ENCODE measurements at regions not wholly inside any gene's neighbourhood (a gene's known extent, or its start where the extent isn't known, plus 50 kb on each side); places are given as distances from the start of the nearest gene placed in this dataset.

DNA sequence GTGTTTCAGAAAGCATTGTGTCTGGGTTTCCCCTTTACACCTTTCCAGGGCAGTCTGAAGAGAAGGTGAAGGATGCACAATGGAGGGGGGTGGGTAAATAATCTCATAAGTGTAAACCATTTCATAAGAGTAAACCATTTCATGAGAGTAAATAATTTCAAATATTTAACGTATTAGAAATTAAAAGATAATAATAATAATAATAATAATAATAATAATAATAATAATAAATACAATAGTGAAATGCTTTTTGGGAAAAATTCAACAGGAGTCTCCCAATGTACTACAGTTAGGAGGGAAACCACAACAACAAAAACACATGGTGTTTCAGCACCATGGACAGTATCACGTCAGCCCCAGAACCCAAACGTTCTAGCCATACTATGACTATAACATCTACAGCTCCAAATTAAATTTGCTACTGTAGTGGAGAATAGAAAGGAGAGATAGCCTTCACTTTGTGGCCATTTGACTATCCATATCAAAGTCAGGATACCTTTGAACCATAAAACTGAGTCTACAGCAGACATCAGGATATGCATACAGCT, 691.8 kb downstream of the BCL11B start:
- intact Hi-C loops (cut with DNase I), result no loop called here
- TF ChIP-seq, protein P1, sequence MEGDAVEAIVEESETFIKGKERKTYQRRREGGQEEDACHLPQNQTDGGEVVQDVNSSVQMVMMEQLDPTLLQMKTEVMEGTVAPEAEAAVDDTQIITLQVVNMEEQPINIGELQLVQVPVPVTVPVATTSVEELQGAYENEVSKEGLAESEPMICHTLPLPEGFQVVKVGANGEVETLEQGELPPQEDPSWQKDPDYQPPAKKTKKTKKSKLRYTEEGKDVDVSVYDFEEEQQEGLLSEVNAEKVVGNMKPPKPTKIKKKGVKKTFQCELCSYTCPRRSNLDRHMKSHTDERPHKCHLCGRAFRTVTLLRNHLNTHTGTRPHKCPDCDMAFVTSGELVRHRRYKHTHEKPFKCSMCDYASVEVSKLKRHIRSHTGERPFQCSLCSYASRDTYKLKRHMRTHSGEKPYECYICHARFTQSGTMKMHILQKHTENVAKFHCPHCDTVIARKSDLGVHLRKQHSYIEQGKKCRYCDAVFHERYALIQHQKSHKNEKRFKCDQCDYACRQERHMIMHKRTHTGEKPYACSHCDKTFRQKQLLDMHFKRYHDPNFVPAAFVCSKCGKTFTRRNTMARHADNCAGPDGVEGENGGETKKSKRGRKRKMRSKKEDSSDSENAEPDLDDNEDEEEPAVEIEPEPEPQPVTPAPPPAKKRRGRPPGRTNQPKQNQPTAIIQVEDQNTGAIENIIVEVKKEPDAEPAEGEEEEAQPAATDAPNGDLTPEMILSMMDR (IDR thresholded peaks at IDR 0.05), result no peak
- Histone ChIP-seq H3K9me3 (no peaks in the 10 kb centered on the region), H3K36me3 (no peaks in the 10 kb centered on the region), H3K4me1 (no peaks in the 10 kb centered on the region), H3K9ac (ENCODE audit: low read depth in 2 of 2, low read length in 2 of 2) (no peak overlapping the region), H3K27me3 (no peaks in the 10 kb centered on the region), H3K27ac (no peak overlapping the region), H3K4me3 (no peak overlapping the region)
- no peak for DNase-seq

DNA sequence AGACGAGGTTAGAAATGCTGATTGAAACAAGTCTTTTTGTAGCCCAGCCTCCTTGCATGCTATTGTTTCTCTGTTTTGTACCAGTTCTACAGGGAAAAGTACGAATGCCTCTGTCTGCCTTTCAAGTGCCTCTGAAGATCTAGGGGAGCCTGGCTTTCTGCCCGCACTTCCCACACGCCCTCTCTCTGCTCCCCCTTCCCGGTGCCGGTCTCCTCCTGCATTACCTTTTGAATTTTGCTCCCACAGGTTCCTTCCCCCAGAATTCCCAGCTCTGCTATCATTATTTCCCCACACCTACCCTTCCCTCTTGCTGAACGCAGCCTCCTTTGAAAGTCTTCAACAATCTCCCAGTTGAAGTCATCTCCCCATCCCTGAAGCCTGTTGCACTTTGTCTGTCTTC, 689.7 kb downstream of the BCL11B start:
- H3K27me3 ChIP-seq, result no peaks in the 10 kb centered on the region
- H3K9ac ChIP-seq (ENCODE audit: low read depth in 2 of 2, low read length in 2 of 2), result no peak overlapping the region
- no peaks in the 10 kb centered on the region for H3K4me1 ChIP-seq
- intact Hi-C loops (cut with DNase I), result no loop called here
- H3K27ac ChIP-seq, result no peak overlapping the region
- no peak for DNase-seq
- H3K4me3 ChIP-seq, result no peak overlapping the region
- no peaks in the 10 kb centered on the region for H3K9me3 ChIP-seq
- no peaks in the 10 kb centered on the region for H3K36me3 ChIP-seq
- TF ChIP-seq, protein P1 (IDR thresholded peaks at IDR 0.05), result no peak

DNA sequence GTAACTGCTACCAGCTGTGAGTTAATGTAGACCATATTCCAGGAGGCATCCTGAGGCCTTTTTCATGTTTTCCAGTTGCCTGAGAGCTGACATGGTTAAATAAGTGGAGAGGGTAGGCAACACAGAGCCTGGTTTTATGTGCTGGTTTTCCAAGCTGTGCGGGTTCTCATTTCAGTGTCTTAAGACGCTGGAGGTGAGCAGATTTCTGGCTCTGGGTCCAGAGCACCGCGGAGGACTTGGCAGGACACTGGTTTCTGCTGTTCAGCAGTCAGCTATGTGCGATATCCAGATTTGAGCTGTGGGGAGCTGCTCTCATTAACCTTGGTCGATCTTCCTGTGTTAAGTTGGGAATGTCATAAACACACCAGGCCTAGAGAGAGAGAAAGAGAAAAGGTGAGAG, 680.8 kb downstream of the BCL11B start:
- TF ChIP-seq, protein P1 (IDR thresholded peaks at IDR 0.05), result no peak
- no peak overlapping the region for H3K27ac ChIP-seq
- no peak overlapping the region for H3K9ac ChIP-seq (ENCODE audit: low read depth in 2 of 2, low read length in 2 of 2)

DNA sequence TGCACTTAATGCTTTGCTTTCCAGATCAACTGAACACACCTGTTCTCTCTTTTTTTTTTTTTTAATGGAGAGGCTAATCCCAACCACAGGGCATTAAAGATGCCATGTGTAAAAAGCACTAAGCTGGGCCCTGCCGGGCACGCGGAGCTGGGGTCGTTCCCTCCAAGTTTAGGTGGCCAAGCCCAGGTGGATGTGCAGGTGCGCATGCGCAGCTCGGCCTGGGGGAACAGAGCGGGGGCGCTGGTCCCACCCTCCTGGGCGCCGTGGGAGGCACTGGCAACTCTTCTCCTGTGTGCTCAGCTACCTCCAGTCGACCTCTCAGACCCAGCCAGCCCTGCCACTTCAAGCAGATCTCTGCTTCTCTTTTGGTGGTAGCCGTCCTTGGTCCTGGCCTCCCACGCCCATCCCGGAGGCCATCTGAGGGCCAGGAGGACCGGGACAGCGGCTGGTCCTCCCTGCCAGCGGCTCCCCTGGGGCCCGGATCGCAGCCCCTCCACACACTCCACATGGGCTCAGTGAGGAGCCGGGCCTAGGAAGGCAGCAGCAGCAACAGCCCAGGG, 679.3 kb downstream of the BCL11B start:
- Histone ChIP-seq H3K27me3 (no peaks in the 10 kb centered on the region), H3K4me3 (no peak overlapping the region), H3K36me3 (no peaks in the 10 kb centered on the region), H3K4me1 (no peaks in the 10 kb centered on the region), H3K9ac (ENCODE audit: low read depth in 2 of 2, low read length in 2 of 2) (no peak overlapping the region), H3K27ac (no peak overlapping the region), H3K9me3 (no peaks in the 10 kb centered on the region)
- intact Hi-C loops (cut with DNase I), result no loop called here
- DNase-seq, result no peak
- TF ChIP-seq, protein P1 (IDR thresholded peaks at IDR 0.05), result no peak

More for the DNA sequence above, 680.8 kb downstream of the BCL11B start:
- Histone ChIP-seq H3K9me3 (no peaks in the 10 kb centered on the region), H3K27me3 (no peaks in the 10 kb centered on the region), H3K4me1 (no peaks in the 10 kb centered on the region), H3K36me3 (no peaks in the 10 kb centered on the region), H3K4me3 (no peak overlapping the region)
- DNase-seq, result no peak
- intact Hi-C loops (cut with DNase I), result no loop called here

DNA sequence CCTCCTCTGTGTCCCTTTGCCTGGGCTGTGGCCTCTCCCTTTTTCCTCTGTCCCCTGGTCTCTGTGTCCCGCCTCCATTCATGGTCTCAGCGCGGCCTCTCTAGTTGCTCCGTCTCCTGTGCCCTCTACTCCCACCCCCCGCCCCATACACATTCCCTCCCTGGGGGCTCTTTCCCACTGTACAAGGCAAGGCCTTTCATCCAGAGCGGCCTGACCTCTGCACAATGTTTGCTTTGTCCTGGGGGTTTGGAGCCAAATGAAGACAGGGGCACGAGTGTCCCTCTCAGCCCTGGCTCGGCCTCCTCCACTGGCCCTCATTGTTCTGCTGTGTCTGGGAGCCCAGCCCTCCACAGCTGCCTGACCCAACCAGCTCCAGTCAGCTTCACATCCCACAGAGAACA, 678.6 kb downstream of the BCL11B start:
- Histone ChIP-seq H3K27me3 (no peaks in the 10 kb centered on the region), H3K9ac (ENCODE audit: low read depth in 2 of 2, low read length in 2 of 2) (no peak overlapping the region), H3K36me3 (no peaks in the 10 kb centered on the region), H3K4me3 (no peak overlapping the region), H3K9me3 (no peaks in the 10 kb centered on the region), H3K4me1 (no peaks in the 10 kb centered on the region), H3K27ac (no peak overlapping the region)
- intact Hi-C loops (cut with DNase I), result no loop called here
- DNase-seq, result no peak
- TF ChIP-seq, protein P1 (IDR thresholded peaks at IDR 0.05), result no peak

All from colonic mucosa (tissue), 4 donors.